ENCODE measurements at regions not wholly inside any gene's neighbourhood (a gene's known extent, or its start where the extent isn't known, plus 50 kb on each side); places are given as distances from the start of the nearest gene placed in this dataset.

- dilution Hi-C loops (cut with MboI; ENCODE audit: extremely low pct_ligation_motif_present, low sequenced_read_pairs), result no loop called here
- Histone ChIP-seq H2AFZ (ENCODE audit: low read depth, low read length) (no peak overlapping the region), H3K9ac (replicated peaks; ENCODE audit: extremely low read depth, insufficient read depth, low read length) (no peak overlapping the region), H3K4me1 (ENCODE audit: control insufficient read depth, extremely low read depth, insufficient read depth, low read length) (no peaks in the 10 kb centered on the region), H3K4me2 (ENCODE audit: insufficient read depth, low read length) (no peak overlapping the region), H3K4me3 (replicated peaks in 1 of 3; ENCODE audit: insufficient read depth in 1 of 3, low read depth in 1 of 3, low read length in 3 of 3) (no peak overlapping the region), H3K27me3 (ENCODE audit: control insufficient read depth in 2 of 2, insufficient read depth in 2 of 2, low read length in 2 of 2) (no peaks in the 10 kb centered on the region), H3K36me3 (ENCODE audit: control insufficient read depth in 2 of 2, extremely low read depth in 1 of 2, insufficient read depth in 2 of 2, low read length in 2 of 2) (no peaks in the 10 kb centered on the region), H4K20me1 (replicated peaks; ENCODE audit: control insufficient read depth, extremely low read depth, insufficient read depth, low read length) (no peaks in the 10 kb centered on the region), H3K9me1 (replicated peaks; ENCODE audit: control insufficient read depth, extremely low read depth, insufficient read depth, low read length) (no peaks in the 10 kb centered on the region), H3K79me2 (ENCODE audit: control insufficient read depth, insufficient read depth, low read length) (no peaks in the 10 kb centered on the region), H3K27ac (ENCODE audit: insufficient read depth, low read depth, low read length) (no peak overlapping the region), H3K9me3 (replicated peaks; ENCODE audit: control insufficient read depth, insufficient read depth, low read length) (peaks cover 3% of the 10 kb centered on the region)
- no peak for TF ChIP-seq GATA2 (IDR thresholded peaks at IDR 0.05; ENCODE audit: insufficient read depth, insufficient read length, low read depth, low read length)
- TF ChIP-seq MYC (IDR thresholded peaks at IDR 0.05; ENCODE audit: low read depth, low read length), result no peak
- no peak for TF ChIP-seq MAX (IDR thresholded peaks at IDR 0.05; ENCODE audit: insufficient read depth, insufficient read length)
- TF ChIP-seq POLR2AphosphoS5 (IDR thresholded peaks at IDR 0.05; ENCODE audit: insufficient read depth, low read depth, low read length), result no peak
- no peak for TF ChIP-seq CTCF (IDR thresholded peaks at IDR 0.05; ENCODE audit: extremely low read depth in 1 of 2, insufficient read depth in 1 of 2, low read depth in 1 of 2, low read length in 2 of 2)
- no peak for TF ChIP-seq EZH2 (IDR thresholded peaks at IDR 0.05; ENCODE audit: borderline replicate concordance, low read depth, low read length, severe bottlenecking)
- TF ChIP-seq POLR2A (IDR thresholded peaks at IDR 0.05; ENCODE audit: low read depth, low read length), result no peak
- TF ChIP-seq FOS (IDR thresholded peaks at IDR 0.05; ENCODE audit: borderline replicate concordance, insufficient read depth, low read length), result no peak
- TF ChIP-seq JUN (IDR thresholded peaks at IDR 0.05; ENCODE audit: borderline replicate concordance, insufficient read depth, insufficient read length, low read depth), result no peak
- FAIRE-seq, result no peak
- ChIA-PET POLR2A (no interaction called here), CTCF (no interaction called here)
- no peak for DNase-seq (ENCODE audit: low read depth, low spot score)
- intact Hi-C loops (cut with micrococcal nuclease), result no loop called here
- BruUV-seq (replicated peaks), result no TSS peak
These were observed 68.6 kb upstream of the PPP2R2D start for GRCh38 chr10:131832056-131832685.
